K562 (cell line): ENCODE measurements at regions not wholly inside any gene's neighbourhood (a gene's known extent, or its start where the extent isn't known, plus 50 kb on each side); places are given as distances from the start of the nearest gene placed in this dataset.

ENCODE experiments used
- FOS ChIP-seq: IDR thresholded peaks from 3 replicates; pipeline ENCODE4 v1.6.1; 2011; ENCODE audit not compliant: insufficient read length; ENCODE audit errors: extremely low read depth
- ILF3 ChIP-seq: fragments of 450-650 bp; IDR thresholded peaks from 2 replicates; pipeline ENCODE4 v1.6.1; 2018; ENCODE audit warnings: antibody characterized with exemption, mild to moderate bottlenecking, moderate library complexity, borderline replicate concordance
- MYNN ChIP-seq, 2 experiments: sonication (generic); formaldehyde crosslinking in 1 of 2; IDR thresholded peaks; 2 replicates each; pipeline versions ENCODE4 v1.5.0 to v1.6.1; 2016 to 2020; ENCODE audit warnings: antibody characterized with exemption in 1 of 2, missing genetic modification reagents in 1 of 2
- NONO ChIP-seq, 2 experiments: fragments of 200-400 bp in 1 of 2; fragments of 450-650 bp in 1 of 2; formaldehyde crosslinking in 1 of 2; IDR thresholded peaks; 2 replicates each; pipeline ENCODE4 v1.6.1; 2017; ENCODE audit warnings: low read depth in 2 of 2, mild to moderate bottlenecking in 2 of 2, moderate library complexity in 2 of 2, low read length in 1 of 2
- PYGO2 ChIP-seq: fragments of 450-650 bp; IDR thresholded peaks from 2 replicates; pipeline ENCODE4 v1.6.1; 2016; ENCODE audit warnings: mild to moderate bottlenecking, missing genetic modification characterization, moderate library complexity, missing compliant biosample characterization
- SIN3A ChIP-seq, 2 experiments: fragments of 150-350 bp in 1 of 2; IDR thresholded peaks; 2 replicates each; pipeline ENCODE4 v1.6.1; 2011 to 2016; ENCODE audit warnings: borderline replicate concordance in 2 of 2, low read depth in 2 of 2, low read length in 2 of 2, mild to moderate bottlenecking in 2 of 2, moderate library complexity in 2 of 2; ENCODE audit not compliant: control insufficient read depth in 1 of 2
- TAF1 ChIP-seq: IDR thresholded peaks from 2 replicates; pipeline ENCODE4 v1.6.1; 2011; ENCODE audit warnings: mild to moderate bottlenecking, low read length, moderate library complexity; ENCODE audit not compliant: insufficient read depth, control insufficient read depth, severe bottlenecking; ENCODE audit errors: extremely low read depth
- ZNF140 ChIP-seq: fragments of 250-450 bp; sonication (Bioruptor Pico); IDR thresholded peaks from 2 replicates; pipeline ENCODE4 v1.8.0; 2021; ENCODE audit warnings: moderate library complexity, mild to moderate bottlenecking, inconsistent platforms
- TF ChIP-seq, protein P1 (sequence below), 3 experiments: IDR thresholded peaks in 2 of 3; conservative IDR thresholded peaks in 1 of 3; 2 replicates each; pipeline ENCODE4 v1.5.1; 2011 to 2012; ENCODE audit warnings: low read length in 3 of 3, mild to moderate bottlenecking in 3 of 3, control low read depth in 2 of 3, improper control_type of control experiment in 1 of 3, inconsistent platforms in 1 of 3, low read depth in 1 of 3, mixed read lengths in 1 of 3, moderate library complexity in 1 of 3; ENCODE audit not compliant: insufficient read depth in 2 of 3
- TF ChIP-seq, protein P2 (sequence below): fragments of 150-350 bp; conservative IDR thresholded peaks from 2 replicates; pipeline ENCODE4 v1.6.1; 2014; ENCODE audit warnings: low read length
- TF ChIP-seq, protein P3 (sequence below), 2 experiments: fragments of 450-650 bp in 1 of 2; IDR thresholded peaks; 2 replicates each; pipeline ENCODE4 v1.6.1; 2011 to 2017; ENCODE audit warnings: low read depth in 2 of 2, antibody characterized with exemption in 1 of 2, borderline replicate concordance in 1 of 2, low read length in 1 of 2, mild to moderate bottlenecking in 1 of 2, mixed read lengths in 1 of 2; ENCODE audit not compliant: control insufficient read depth in 1 of 2

DNA sequence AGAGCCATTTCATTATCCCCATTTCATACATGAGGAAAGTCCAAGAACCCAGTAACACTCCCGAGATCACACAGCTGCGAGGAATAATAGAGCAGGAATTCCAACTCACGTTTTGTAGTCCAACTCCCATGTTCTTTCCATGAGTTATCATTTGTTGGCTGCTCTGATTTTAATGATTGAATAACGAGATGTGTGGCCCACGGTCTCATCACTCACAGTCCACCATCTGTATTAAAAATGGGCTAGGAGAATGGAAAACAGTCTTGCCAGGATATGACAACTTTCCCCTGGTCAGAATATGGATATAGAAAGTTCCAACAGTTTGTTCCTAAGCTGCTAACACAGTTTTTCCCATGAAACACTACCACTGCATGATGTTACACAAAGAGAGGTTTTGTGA, 147.5 kb downstream of the METTL4 start:
- TF ChIP-seq ILF3, result no peak
- TF ChIP-seq, protein P1, sequence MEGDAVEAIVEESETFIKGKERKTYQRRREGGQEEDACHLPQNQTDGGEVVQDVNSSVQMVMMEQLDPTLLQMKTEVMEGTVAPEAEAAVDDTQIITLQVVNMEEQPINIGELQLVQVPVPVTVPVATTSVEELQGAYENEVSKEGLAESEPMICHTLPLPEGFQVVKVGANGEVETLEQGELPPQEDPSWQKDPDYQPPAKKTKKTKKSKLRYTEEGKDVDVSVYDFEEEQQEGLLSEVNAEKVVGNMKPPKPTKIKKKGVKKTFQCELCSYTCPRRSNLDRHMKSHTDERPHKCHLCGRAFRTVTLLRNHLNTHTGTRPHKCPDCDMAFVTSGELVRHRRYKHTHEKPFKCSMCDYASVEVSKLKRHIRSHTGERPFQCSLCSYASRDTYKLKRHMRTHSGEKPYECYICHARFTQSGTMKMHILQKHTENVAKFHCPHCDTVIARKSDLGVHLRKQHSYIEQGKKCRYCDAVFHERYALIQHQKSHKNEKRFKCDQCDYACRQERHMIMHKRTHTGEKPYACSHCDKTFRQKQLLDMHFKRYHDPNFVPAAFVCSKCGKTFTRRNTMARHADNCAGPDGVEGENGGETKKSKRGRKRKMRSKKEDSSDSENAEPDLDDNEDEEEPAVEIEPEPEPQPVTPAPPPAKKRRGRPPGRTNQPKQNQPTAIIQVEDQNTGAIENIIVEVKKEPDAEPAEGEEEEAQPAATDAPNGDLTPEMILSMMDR (IDR thresholded peaks at IDR 0.05 in 2 of 3, conservative IDR thresholded peaks at IDR 0.05 in 1 of 3; ENCODE audit: insufficient read depth in 2 of 3, low read depth in 1 of 3, low read length in 3 of 3), result no peak
- TF ChIP-seq TAF1, result no peak
- TF ChIP-seq, protein P2, sequence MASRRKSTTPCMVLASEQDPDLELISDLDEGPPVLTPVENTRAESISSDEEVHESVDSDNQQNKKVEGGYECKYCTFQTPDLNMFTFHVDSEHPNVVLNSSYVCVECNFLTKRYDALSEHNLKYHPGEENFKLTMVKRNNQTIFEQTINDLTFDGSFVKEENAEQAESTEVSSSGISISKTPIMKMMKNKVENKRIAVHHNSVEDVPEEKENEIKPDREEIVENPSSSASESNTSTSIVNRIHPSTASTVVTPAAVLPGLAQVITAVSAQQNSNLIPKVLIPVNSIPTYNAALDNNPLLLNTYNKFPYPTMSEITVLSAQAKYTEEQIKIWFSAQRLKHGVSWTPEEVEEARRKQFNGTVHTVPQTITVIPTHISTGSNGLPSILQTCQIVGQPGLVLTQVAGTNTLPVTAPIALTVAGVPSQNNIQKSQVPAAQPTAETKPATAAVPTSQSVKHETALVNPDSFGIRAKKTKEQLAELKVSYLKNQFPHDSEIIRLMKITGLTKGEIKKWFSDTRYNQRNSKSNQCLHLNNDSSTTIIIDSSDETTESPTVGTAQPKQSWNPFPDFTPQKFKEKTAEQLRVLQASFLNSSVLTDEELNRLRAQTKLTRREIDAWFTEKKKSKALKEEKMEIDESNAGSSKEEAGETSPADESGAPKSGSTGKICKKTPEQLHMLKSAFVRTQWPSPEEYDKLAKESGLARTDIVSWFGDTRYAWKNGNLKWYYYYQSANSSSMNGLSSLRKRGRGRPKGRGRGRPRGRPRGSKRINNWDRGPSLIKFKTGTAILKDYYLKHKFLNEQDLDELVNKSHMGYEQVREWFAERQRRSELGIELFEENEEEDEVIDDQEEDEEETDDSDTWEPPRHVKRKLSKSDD, result no peak
- TF ChIP-seq NONO (IDR thresholded peaks at IDR 0.05; ENCODE audit: low read depth in 2 of 2, low read length in 1 of 2), result no peak
- TF ChIP-seq MYNN (IDR thresholded peaks at IDR 0.05), result no peak
- no peak for TF ChIP-seq MYNN (CRISPR knock-in tag; IDR thresholded peaks at IDR 0.05)
- TF ChIP-seq PYGO2 (tag), result no peak
- no peak for TF ChIP-seq SIN3A (IDR thresholded peaks at IDR 0.05; ENCODE audit: borderline replicate concordance in 2 of 2, control insufficient read depth in 1 of 2, low read depth in 2 of 2, low read length in 2 of 2)
- TF ChIP-seq, protein P3, sequence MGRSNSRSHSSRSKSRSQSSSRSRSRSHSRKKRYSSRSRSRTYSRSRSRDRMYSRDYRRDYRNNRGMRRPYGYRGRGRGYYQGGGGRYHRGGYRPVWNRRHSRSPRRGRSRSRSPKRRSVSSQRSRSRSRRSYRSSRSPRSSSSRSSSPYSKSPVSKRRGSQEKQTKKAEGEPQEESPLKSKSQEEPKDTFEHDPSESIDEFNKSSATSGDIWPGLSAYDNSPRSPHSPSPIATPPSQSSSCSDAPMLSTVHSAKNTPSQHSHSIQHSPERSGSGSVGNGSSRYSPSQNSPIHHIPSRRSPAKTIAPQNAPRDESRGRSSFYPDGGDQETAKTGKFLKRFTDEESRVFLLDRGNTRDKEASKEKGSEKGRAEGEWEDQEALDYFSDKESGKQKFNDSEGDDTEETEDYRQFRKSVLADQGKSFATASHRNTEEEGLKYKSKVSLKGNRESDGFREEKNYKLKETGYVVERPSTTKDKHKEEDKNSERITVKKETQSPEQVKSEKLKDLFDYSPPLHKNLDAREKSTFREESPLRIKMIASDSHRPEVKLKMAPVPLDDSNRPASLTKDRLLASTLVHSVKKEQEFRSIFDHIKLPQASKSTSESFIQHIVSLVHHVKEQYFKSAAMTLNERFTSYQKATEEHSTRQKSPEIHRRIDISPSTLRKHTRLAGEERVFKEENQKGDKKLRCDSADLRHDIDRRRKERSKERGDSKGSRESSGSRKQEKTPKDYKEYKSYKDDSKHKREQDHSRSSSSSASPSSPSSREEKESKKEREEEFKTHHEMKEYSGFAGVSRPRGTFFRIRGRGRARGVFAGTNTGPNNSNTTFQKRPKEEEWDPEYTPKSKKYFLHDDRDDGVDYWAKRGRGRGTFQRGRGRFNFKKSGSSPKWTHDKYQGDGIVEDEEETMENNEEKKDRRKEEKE (IDR thresholded peaks at IDR 0.05; ENCODE audit: borderline replicate concordance in 1 of 2, control insufficient read depth in 1 of 2, low read depth in 2 of 2, low read length in 1 of 2), result no peak
- TF ChIP-seq ZNF140 (CRISPR knock-in tag), result no peak
- TF ChIP-seq FOS, result no peak
